Kidney (tissue), 13 donors: ENCODE measurements at regions not wholly inside any gene's neighbourhood (a gene's known extent, or its start where the extent isn't known, plus 50 kb on each side); places are given as distances from the start of the nearest gene placed in this dataset.

Source experiments
- DNase-seq, 5 donors: peaks; one replicate each; pipeline ENCODE4 v3.0.0-alpha.2; 2013 to 2020
- FAIRE-seq: peaks from 2 replicates; lab custom pipeline; 2012; peaks lifted over from hg19 to GRCh38; lab: Jason Lieb, UNC
- H3K27ac ChIP-seq, 2 donors: one replicate each; pipeline ENCODE4 v1.7.0; 2013; ENCODE audit warnings: low read depth in 2 of 2, low read length in 2 of 2, inconsistent platforms in 1 of 2
- H3K27me3 ChIP-seq: one replicate; pipeline ENCODE4 v1.7.1; 2013; ENCODE audit warnings: low read length, inconsistent platforms; ENCODE audit not compliant: control insufficient read depth, insufficient read depth
- H3K36me3 ChIP-seq, 3 donors: one replicate each; pipeline versions ENCODE4 v1.7.0 to v1.7.1; 2013; ENCODE audit warnings: low read length in 3 of 3, control low read depth in 1 of 3, inconsistent platforms in 1 of 3; ENCODE audit not compliant: insufficient read depth in 3 of 3, control insufficient read depth in 2 of 3
- H3K4me1 ChIP-seq, 3 donors: one replicate each; pipeline versions ENCODE4 v1.7.0 to v1.7.1; 2013; ENCODE audit warnings: low read length in 3 of 3, inconsistent platforms in 1 of 3, low read depth in 1 of 3; ENCODE audit not compliant: control insufficient read depth in 2 of 3, insufficient read depth in 2 of 3
- H3K4me3 ChIP-seq, 3 donors: one replicate each; pipeline versions ENCODE4 v1.7.0 to v1.8.1; 2013; ENCODE audit warnings: low read length in 3 of 3, control low read depth in 1 of 3, inconsistent platforms in 1 of 3
- H3K9ac ChIP-seq, 3 donors: one replicate each; pipeline versions ENCODE4 v1.7.0 to v1.7.1; 2013; ENCODE audit warnings: low read length in 3 of 3, control low read depth in 1 of 3, inconsistent platforms in 1 of 3
- H3K9me3 ChIP-seq, 3 donors: one replicate each; pipeline versions ENCODE4 v1.7.0 to v1.7.1; 2013; ENCODE audit warnings: low read length in 3 of 3, control low read depth in 1 of 3, inconsistent platforms in 1 of 3; ENCODE audit not compliant: control insufficient read depth in 2 of 3, insufficient read depth in 1 of 3
- intact Hi-C: fragments of 100-400 bp; cut with DNase I; formaldehyde crosslinking; loops from one replicate; pipeline ENCODE4 v1.11.1; 2022
- TF ChIP-seq, protein P1 (sequence below): IDR thresholded peaks from 3 replicates; pipeline ENCODE4 v1.5.1; 2012; ENCODE audit warnings: mild to moderate bottlenecking, moderate library complexity, borderline replicate concordance; ENCODE audit not compliant: insufficient read depth; ENCODE audit errors: extremely low read depth
- donor health status: control.
- donor health status: control.
- donor health status: control.
- donor health status: control.
- donor health status: control.
- donor health status: DM: yes; HTN: yes; CAD: no.
- donor health status: Normal renal cell carcinoma (clear cell type).

DNA sequence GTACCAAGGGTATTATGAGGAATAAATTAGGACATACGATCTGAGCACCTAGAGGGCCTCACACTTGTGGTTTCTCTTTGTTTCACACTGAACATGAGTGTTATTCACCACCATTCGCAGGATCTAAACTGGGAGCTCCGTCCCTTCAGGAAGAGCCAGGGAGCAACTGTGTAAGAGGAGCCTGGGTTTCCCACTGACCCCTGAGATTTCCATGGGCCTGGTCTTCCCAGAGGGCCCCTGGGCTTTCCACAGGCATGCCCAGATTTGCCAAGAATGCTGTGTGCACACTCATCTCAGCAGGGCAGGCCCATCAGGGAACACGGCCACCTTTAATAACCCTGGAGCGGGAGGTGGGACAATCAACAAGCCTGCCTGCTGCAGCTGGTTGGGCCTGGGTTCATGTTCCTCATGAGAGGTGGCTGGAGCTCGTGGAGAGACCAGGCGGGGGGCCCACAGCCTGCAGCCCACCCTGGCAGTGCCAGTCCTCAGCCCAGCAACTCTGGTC is 416.8 kb upstream of the MYT1L start:
- Histone ChIP-seq H3K4me1 (no peaks in the 10 kb centered on the region), H3K9ac (no peak overlapping the region), H3K27ac (no peak overlapping the region), H3K9me3 (no peaks in the 10 kb centered on the region), H3K36me3 (no peaks in the 10 kb centered on the region), H3K27me3 (no peaks in the 10 kb centered on the region), H3K4me3 (no peak overlapping the region)
- TF ChIP-seq, protein P1, sequence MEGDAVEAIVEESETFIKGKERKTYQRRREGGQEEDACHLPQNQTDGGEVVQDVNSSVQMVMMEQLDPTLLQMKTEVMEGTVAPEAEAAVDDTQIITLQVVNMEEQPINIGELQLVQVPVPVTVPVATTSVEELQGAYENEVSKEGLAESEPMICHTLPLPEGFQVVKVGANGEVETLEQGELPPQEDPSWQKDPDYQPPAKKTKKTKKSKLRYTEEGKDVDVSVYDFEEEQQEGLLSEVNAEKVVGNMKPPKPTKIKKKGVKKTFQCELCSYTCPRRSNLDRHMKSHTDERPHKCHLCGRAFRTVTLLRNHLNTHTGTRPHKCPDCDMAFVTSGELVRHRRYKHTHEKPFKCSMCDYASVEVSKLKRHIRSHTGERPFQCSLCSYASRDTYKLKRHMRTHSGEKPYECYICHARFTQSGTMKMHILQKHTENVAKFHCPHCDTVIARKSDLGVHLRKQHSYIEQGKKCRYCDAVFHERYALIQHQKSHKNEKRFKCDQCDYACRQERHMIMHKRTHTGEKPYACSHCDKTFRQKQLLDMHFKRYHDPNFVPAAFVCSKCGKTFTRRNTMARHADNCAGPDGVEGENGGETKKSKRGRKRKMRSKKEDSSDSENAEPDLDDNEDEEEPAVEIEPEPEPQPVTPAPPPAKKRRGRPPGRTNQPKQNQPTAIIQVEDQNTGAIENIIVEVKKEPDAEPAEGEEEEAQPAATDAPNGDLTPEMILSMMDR, result no peak
- DNase-seq (peak in 1 of 5 donors; percentile 36), FAIRE-seq (no peak)
- intact Hi-C loops, result no loop called here

DNA sequence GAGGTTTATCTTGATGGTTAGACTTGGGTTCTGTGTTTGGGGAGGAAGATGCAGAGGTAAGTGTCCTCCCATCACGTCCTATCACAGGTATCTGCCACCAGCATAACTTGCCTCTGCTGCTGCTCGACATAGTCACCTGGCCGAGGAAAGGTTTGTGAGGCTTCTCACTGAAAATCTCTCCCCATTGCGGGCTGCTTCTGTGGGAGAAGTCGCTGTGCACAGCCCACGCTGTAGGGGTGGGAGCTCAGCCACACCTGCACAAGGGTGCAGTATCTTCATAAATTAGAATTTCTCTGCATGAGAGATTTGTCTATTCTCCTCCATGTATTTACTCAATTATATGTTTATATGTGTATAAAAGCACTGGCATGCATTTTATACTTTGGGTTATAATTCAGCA is 415.7 kb upstream of the MYT1L start:
- FAIRE-seq (no peak), DNase-seq (no peak)
- Histone ChIP-seq H3K27ac (no peak overlapping the region), H3K27me3 (no peaks in the 10 kb centered on the region), H3K4me1 (no peaks in the 10 kb centered on the region), H3K4me3 (no peak overlapping the region), H3K9ac (no peak overlapping the region), H3K36me3 (no peaks in the 10 kb centered on the region), H3K9me3 (no peaks in the 10 kb centered on the region)
- TF ChIP-seq, protein P1, result no peak
- intact Hi-C loops, result no loop called here

DNA sequence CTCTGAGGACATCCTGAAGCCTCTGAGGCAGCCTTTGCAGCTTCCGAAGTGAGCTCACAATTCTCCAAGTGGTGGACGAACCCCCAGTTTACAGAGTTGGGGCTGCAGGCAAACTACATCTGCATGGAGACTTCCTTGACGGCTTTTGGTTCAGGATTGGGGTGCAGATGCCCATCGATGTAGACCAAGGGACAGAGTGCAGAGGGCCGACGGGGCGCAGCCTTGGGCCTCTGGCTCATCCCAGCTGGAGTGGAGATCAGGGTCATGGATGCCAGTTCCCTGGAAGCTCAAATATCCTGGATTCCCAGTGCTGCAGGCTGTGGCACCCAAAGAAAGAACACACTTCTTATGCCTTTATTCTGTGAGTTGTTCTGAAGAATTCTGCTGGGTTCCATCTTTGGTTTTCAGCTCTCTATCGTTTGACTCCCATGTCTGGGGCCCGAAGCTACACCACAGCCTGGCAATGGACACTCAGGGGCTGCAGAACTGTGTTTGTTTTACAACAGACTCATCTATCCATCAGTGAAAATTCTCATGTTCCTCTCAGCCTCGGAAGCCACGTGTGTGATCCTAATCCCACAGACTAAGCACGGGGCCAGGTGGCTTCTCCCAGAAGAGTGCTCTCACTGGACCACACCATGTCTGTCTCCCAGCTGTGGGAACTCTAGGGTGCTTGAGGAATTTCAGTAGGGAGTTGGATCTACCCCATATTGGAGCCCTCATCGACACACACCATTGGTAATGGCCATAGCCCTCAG is 414.1 kb upstream of the MYT1L start:
- FAIRE-seq (no peak), DNase-seq (no peak)
- no peaks in the 10 kb centered on the region for H3K36me3 ChIP-seq

More for the DNA sequence above, 414.1 kb upstream of the MYT1L start:
- no peak overlapping the region for H3K4me3 ChIP-seq
- H3K27ac ChIP-seq, result no peak overlapping the region
- TF ChIP-seq, protein P1, result no peak
- no peaks in the 10 kb centered on the region for H3K27me3 ChIP-seq
- H3K9me3 ChIP-seq, result no peaks in the 10 kb centered on the region
- no peak overlapping the region for H3K9ac ChIP-seq
- no peaks in the 10 kb centered on the region for H3K4me1 ChIP-seq
- intact Hi-C loops, result no loop called here
